ENCODE measurements at regions not wholly inside any gene's neighbourhood (a gene's known extent, or its start where the extent isn't known, plus 50 kb on each side); places are given as distances from the start of the nearest gene placed in this dataset.

GRCh38 chrX:40278340-40279090, 180.8 kb upstream of the BCOR start:
- DNase-seq (ENCODE audit: low spot score) = no peak

DNA sequence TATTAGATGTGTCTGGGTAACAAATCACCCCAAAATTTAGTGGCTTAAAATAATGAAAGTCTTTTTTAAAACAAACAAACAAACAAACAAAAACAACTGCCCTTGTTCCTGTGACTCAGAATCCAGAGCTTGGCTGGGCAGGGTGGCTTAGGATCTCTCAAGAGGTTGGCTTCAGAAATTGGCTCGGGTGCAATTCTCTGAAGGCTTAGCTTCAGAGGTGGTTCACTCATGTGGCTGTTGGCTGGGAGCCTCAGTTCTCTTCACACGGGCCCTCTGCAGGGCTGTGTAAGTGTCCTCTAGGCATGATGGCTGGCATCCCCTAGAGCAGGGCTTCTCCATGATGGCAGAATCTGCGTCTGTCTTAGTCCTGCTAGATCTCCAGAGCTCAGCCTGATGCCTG, 179.9 kb upstream of the BCOR start:
- no peak for DNase-seq (ENCODE audit: low spot score)

DNA sequence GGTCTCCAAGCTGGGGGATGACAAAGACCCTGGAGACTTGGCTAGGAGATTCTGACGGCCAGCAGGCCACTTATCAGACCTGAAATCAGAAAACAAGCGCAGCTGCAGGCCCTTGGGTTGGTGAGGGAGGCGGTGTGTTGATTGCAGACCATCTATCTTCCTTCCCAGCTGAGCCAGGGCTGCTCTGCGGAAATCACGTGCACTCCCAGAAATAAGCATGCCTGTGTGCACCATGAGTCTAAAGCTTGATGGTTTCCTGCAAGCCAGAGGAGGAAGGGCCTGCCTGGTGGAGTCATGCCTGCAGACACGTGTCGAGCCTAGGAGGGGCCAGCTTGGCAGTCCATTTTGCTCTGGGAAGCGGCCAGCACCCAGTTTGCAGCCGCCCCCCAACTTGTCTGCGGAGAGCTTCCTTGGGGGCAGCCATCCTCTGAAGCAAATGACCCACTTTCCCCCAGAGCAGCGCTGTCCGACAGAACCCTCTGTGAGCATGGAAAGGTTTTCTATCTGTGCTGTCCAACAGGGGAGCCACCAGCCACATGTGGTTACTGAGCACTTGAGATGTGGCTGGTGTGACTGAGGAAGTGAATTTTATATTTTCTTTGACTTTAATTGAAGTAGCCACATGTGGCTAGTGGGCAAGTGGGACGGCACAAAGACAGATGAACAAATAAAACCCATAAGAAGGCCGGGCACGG, 175.7 kb upstream of the BCOR start:
- DNase-seq (ENCODE audit: low spot score) = peak; percentile 44

DNA sequence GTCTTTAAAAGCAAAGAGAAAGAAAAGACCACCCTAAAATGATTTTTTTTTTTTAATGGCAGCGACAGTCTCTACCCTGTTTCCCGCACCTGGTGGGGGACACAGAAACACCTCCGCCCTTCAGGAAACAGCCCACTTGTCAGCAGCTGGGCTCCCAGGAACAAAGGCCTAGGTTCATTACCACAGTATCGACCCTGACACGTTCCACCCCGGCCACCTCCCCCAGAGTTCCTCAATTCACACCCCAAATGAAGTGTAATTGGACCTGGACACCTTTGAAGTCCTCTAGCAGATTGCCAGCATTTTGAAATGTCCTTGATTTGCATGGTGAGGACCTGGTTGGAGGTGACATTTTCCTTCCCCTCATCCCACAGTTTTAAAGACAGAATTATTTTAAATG, 175.0 kb upstream of the BCOR start:
- DNase-seq (ENCODE audit: low spot score) = no peak

DNA sequence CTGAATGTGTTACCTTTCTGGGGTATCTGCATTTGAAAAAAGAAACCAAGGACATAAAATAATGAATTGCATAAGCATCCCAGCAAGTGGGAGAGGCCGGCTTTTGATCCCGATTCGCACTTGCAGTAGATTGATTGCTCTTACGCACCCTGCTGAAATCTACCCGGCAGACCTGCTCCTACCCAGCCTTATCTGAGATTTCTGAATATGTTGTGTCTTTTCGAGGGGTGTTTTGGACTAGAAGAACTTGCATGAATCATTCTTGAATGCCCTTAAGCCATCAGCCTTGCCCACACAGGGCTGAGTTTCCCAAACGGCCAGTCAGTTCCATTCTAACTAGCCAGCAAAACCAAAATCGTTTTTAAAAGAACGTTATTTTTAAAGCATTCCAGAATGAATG, 174.4 kb upstream of the BCOR start:
- DNase-seq (ENCODE audit: low spot score) = no peak

GRCh38 chrX:40268188-40268520, 170.4 kb upstream of the BCOR start:
- DNase-seq (ENCODE audit: low spot score) = no peak

GRCh38 chrX:40267334-40268187, 169.8 kb upstream of the BCOR start:
- no peak for DNase-seq (ENCODE audit: low spot score)

- peak; percentile 81 for DNase-seq (ENCODE audit: low spot score)
Measured at GRCh38 chrX:40266490-40267333, 169.0 kb upstream of the BCOR start.

- DNase-seq (ENCODE audit: low spot score) = no peak
Measured at GRCh38 chrX:40265936-40266335, 168.2 kb upstream of the BCOR start.

DNA sequence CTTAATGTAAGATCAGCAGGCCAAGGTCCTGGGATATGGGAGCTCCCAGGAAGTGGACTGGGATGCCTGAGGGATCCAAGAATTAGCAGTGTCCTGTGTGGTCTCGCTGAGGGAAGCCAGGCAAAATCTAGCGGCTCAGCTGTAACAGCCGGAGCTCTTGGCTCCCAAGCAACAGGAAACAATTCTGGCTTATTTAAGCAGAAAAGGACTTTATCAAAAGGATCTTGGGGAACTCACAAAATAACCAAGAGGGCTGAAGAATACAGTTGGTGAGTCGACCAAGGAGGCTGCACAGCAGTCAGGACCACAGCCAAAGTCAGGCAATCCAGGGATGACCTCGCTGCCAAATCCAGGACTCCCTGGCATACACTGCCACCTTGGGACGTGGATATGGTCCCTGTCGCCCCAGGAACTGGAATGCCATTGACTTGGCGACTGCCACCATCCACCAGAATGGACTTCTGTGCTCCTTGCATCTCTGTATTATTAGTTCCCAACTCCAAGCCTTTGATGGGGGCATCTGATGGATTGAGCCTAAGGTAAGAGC, 165.3 kb upstream of the BCOR start:
- no peak for DNase-seq (ENCODE audit: low spot score)

DNA sequence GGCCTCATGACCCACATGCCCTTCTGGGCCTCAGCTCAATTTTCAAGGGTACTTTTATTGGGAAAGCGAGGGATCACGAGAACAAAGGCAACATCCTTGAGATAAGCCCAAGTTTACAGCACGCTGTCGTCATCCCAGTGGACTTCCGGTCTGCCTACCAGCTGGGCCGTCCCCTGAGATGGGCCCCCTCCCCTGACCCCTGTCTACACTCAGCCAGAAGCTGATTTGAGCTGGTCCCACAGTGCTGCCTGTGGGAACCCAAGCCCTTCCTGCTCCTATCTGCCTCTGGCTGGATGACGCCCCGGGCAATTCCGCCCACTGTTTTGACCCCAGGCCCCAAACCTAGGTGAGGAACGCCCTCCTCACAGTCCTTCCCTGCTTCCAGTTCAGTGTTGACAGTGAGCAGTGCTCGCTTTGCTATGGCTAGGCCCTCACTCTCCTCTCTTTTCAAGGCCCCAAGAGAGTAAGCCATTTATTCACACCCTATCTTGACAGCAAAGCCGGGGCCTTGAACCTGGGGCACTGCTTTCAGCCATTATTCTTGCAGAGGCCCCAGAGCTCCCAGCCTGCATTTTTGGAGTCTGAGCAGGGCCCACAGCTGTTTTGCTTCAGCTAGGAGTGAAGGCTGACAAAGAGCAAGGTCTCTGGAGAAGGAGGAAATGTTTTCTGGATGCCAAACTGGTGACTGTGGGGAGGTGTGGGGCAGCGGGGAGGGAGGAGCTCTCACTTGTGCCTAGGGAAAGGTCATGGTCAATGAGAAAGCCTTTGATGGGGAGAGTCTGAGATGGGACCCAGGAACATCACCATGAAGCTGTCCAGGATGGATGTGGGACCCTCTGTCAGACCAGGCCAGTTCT, 164.6 kb upstream of the BCOR start:
- peak; percentile 63 for DNase-seq (ENCODE audit: low spot score)

DNA sequence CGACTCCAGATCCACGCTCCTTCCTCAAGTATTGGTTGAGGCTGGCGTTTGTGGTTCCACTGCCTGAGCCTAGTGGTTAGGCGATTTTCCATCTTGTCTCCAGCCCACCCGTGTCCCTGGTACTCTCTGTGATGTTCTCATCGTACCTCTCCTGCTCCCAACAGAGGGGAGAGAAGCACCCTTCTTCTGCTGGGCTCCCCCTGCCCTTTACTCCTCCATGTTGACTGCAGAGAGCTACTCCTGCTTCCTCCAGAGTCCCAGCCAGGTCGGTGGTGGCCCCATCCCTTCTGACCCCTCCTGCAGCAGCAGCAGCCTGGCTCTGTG, 164.0 kb upstream of the BCOR start:
- DNase-seq (ENCODE audit: low spot score) = no peak

- DNase-seq (ENCODE audit: low spot score) = no peak
Measured at GRCh38 chrX:40260146-40260747, 162.5 kb upstream of the BCOR start.

DNA sequence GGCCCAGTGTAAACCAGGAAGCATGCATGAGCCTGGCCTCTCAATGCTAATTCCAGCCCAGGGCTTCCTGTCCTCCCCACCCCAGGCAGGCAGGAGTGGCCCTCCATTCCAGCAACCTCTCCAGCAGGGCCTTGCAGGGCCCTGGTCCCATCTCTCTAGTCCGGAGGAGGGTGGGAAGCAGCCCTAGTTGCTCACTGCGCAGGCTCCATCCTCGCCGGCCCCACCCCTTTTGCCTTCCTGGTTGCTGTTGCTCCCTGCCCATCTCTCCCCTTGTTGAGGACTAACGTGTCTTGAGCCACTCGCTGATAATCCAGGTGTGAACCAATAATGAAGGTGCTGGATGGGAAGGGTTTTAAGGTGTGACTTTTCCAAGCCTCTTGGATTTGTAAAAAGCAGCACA, 161.2 kb upstream of the BCOR start:
- DNase-seq (ENCODE audit: low spot score) = no peak

DNA sequence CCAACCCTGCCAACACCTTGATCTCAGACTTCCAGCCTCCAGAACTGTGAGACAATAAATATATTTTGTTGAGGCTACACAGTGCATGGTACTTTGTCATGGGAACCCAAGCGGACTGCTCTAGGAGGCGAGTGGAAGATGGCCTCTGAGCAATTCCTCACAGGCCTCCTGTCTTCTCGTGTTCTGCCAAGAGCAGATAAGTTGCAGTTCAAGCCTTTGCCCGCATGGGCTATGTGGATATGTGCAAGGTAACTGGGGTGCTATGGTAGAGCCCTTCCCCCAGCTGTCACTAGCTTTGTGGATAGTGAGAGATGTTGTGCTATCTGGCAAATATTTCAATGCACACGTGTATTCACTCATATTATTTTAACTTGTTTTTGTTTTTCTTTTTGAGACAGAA, 156.0 kb upstream of the BCOR start:
- no peak for DNase-seq (ENCODE audit: low spot score)

- no peak for DNase-seq (ENCODE audit: low spot score)
Measured at GRCh38 chrX:40249582-40249981, 151.8 kb upstream of the BCOR start.

DNA sequence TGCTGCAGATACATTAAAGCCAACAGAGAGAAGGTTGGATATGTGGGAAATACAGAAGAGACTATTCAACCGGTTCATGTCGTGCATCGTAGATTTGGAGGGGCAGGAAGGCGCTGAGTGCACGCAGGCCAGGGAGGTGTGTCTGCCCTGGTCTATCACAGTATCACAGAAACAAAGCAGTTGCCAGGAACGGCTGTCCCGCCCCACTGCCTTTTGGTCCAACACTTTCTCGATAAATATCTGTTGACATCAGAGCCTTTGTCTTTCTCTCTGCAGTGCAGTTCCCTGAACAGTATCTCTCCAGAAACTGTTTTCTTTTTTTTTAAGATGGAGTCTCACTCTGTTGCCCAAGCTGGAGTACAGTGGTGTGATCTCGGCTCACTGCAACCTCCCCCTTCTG, 151.1 kb upstream of the BCOR start:
- no peak for DNase-seq (ENCODE audit: low spot score)

- no peak for DNase-seq (ENCODE audit: low spot score)
Measured at GRCh38 chrX:40247848-40248622, 150.3 kb upstream of the BCOR start.

DNA sequence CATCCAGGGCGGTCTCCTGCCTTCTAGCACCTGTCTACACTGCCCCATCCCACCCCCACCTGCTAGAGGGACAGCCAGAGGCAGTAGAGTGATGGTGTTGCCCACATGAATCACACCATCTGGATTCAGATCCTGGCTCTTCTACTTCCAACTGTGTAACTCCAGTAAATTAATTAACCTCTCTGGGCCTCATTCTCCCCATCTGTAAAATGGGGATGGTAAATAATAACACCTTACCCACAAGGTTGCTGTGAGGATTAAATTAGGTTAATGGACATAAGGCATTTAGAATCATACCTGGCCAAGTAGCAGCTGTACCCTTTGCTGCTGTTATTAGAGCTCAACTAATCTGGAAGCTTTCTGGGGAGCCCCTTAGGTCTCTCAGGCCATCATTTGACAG, 149.6 kb upstream of the BCOR start:
- DNase-seq (ENCODE audit: low spot score) = no peak

Data from AG08396 (cell line).